GM12873 (cell line): ENCODE measurements at regions not wholly inside any gene's neighbourhood (a gene's known extent, or its start where the extent isn't known, plus 50 kb on each side); places are given as distances from the start of the nearest gene placed in this dataset.

Experiments used
- CTCF ChIP-seq: IDR thresholded peaks from 2 replicates; pipeline ENCODE4 v1.5.1; 2012; ENCODE audit warnings: low read depth, mild to moderate bottlenecking, moderate library complexity, low read length, control low read depth; ENCODE audit not compliant: insufficient read depth; ENCODE audit errors: missing control alignments

GRCh38 chr14:28097585-28097984 is 669.0 kb upstream of the FOXG1 start:
- TF ChIP-seq CTCF = no peak

- TF ChIP-seq CTCF = no peak
These were observed 667.7 kb upstream of the FOXG1 start for GRCh38 chr14:28098856-28099255.

- TF ChIP-seq CTCF = no peak
These were observed 664.6 kb upstream of the FOXG1 start for GRCh38 chr14:28102001-28102400.

- no peak for TF ChIP-seq CTCF
These were observed 663.8 kb upstream of the FOXG1 start for GRCh38 chr14:28102814-28103213.

GRCh38 chr14:28113311-28113710 is 653.3 kb upstream of the FOXG1 start:
- TF ChIP-seq CTCF = no peak

GRCh38 chr14:28116716-28117115 is 649.9 kb upstream of the FOXG1 start:
- no peak for TF ChIP-seq CTCF

- no peak for TF ChIP-seq CTCF
These were observed 646.7 kb upstream of the FOXG1 start for GRCh38 chr14:28119849-28120248.
